Activated CD8-positive, alpha-beta T cell treated with anti-CD3 and anti-CD28 coated beads, Interleukin-2, amount 10 ng/mL, durations not matched to agents 7 days and 5 days (primary cell): ENCODE measurements at regions not wholly inside any gene's neighbourhood (a gene's known extent, or its start where the extent isn't known, plus 50 kb on each side); places are given as distances from the start of the nearest gene placed in this dataset.

ENCODE experiments used
- ATAC-seq: fragments of 150-1000 bp; cut with Tn5 transposase; one replicate; pipeline ENCODE4 v1.10.0; 2021; ENCODE audit warnings: moderate library complexity
- CTCF ChIA-PET: fragments of 350-600 bp; sonication (Branson Sonifier 250); formaldehyde crosslinking; loops from one replicate; lab custom pipeline; 2021; ENCODE audit warnings: antibody characterized with exemption; lab: Charles Lee
- POLR2A ChIA-PET: fragments of 350-600 bp; sonication (Branson Sonifier 250); formaldehyde crosslinking; loops from one replicate; lab custom pipeline; 2021; ENCODE audit warnings: antibody characterized with exemption; lab: Charles Lee
- DNase-seq: peaks from one replicate; pipeline ENCODE4 v3.0.0-alpha.2; 2020
- H3K27ac Mint-ChIP-seq: one replicate; pipeline ENCODE4 v1.8.0; 2021; ENCODE audit warnings: mild to moderate bottlenecking, mixed read lengths
- H3K27me3 Mint-ChIP-seq: one replicate; pipeline ENCODE4 v1.8.0; 2021; ENCODE audit warnings: low read depth, mixed read lengths
- H3K36me3 Mint-ChIP-seq: one replicate; pipeline ENCODE4 v1.8.0; 2021; ENCODE audit warnings: low read depth, mixed read lengths
- H3K4me1 Mint-ChIP-seq: one replicate; pipeline ENCODE4 v1.8.0; 2021; ENCODE audit warnings: low read depth, mixed read lengths
- H3K4me3 Mint-ChIP-seq: one replicate; pipeline ENCODE4 v1.8.0; 2021; ENCODE audit warnings: mild to moderate bottlenecking, mixed read lengths
- H3K9me3 Mint-ChIP-seq: one replicate; pipeline ENCODE4 v1.8.0; 2022; ENCODE audit warnings: mixed read lengths; ENCODE audit not compliant: insufficient read depth

DNA sequence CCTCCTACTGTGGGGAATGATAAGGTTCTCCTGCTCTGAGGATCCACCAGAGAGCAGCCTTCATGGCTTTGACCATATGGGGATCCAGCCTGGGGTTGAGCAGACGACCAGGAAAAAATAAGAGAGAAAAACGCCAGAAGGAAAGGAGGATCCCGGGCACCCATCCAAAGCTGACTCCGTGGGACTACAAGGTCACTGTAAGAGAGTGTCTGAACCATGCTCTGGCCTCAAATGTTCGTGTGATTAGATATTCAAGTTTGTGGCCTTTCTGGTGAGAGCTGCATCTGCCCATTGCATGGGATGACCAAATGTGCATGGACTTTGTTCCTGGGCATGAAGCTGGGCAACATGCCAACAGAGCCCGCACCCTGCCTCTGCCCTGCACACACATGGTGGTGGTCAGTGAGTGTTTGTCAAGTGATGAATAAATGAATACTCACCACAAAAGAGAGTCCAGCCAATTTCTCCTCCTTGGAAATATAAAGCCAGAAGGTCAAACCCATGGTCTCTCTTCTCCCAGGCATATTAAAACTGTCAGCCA, 346.0 kb upstream of the GATB start:
- H3K4me1 Mint-ChIP-seq, result peaks cover 70% of the 10 kb centered on the region
- no peak overlapping the region for H3K27ac Mint-ChIP-seq
- no peaks in the 10 kb centered on the region for H3K9me3 Mint-ChIP-seq
- ATAC-seq, result no peak
- H3K27me3 Mint-ChIP-seq, result no peaks in the 10 kb centered on the region
- ChIA-PET CTCF (no interaction called here), POLR2A (no interaction called here)
- DNase-seq, result no peak
- H3K36me3 Mint-ChIP-seq, result peaks cover 37% of the 10 kb centered on the region
- no peak overlapping the region for H3K4me3 Mint-ChIP-seq

DNA sequence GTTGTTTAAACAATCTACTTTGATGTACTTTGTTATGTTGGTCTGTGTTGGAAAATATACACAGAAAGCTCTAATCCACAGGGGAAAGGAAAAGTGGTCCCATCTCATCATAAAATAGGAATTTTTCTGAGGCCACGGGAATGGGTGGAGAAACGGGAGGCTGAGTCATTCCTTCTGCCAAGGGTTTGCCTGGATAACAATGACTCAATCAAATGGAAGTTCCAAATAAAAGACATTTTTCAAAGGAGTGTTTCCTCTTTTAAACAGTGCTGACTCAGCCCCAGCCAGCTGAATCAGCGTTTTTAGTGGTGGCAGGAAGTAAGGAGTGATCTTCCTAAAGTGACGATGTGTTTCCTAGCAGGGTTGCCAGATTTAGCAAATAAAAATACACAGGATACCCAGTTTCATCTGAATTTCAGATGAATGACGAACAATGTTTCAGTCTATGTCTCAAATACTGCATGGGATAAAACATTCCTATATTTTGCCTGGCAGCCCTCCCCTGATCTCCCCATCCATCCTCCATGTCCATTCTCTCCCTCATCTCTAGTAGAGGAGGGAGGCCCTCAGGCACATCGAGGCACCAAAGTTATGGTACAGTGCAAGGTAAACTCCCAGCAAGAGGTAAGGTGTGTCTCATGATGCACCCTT, 345.4 kb upstream of the GATB start:
- Mint-ChIP-seq H3K36me3 (peaks cover 43% of the 10 kb centered on the region), H3K4me3 (no peak overlapping the region), H3K4me1 (peaks cover 75% of the 10 kb centered on the region), H3K27me3 (no peaks in the 10 kb centered on the region), H3K27ac (no peak overlapping the region), H3K9me3 (no peaks in the 10 kb centered on the region)
- ATAC-seq, result no peak
- no peak for DNase-seq
- ChIA-PET CTCF (no interaction called here), POLR2A (no interaction called here)

DNA sequence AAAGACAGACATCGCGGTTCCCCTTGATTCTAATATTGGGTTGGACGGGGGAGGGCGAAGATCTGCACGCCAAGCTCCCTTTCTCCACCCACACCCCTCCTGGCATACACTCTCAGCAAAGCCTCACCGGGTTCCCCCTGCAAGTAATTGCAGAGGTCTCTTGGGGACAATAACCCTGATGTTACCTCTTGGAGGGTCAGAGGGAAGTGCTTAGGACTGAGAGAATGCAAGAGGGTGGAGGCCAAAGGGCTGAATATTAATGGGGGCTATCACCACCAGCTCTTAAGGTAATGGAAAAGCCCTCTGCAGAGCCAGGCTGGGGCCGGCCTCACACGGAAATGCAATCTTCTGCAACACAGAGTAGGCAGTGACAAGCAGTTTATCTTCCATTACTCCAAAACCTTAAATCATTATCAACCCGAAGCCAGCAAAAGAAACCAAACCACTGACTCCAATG, 344.1 kb upstream of the GATB start:
- peaks cover 79% of the 10 kb centered on the region for H3K4me1 Mint-ChIP-seq
- peaks cover 46% of the 10 kb centered on the region for H3K36me3 Mint-ChIP-seq
- CTCF ChIA-PET, result no interaction called here
- no peak overlapping the region for H3K4me3 Mint-ChIP-seq
- H3K27me3 Mint-ChIP-seq, result no peaks in the 10 kb centered on the region
- H3K9me3 Mint-ChIP-seq, result no peaks in the 10 kb centered on the region
- POLR2A ChIA-PET, result no interaction called here
- DNase-seq (no peak), ATAC-seq (no peak)
- no peak overlapping the region for H3K27ac Mint-ChIP-seq

DNA sequence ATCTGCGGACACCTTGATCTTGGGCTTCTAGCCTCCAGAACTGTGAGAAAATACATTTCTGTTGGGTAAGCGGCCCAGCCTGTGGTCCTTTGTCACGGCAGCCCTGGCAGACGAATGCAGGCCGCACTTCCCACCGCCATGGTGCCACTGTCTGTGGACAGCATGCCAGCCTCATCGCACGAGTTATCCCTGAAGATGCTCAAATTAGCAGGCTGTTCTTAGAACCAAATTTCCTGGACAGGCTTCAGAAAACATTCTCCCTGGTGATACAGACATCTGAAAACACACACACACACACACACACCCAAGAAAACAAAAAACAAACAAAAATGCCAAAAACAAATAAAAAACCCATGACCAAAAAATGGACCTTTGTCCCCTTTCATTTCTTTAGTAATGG, 343.5 kb upstream of the GATB start:
- no peaks in the 10 kb centered on the region for H3K9me3 Mint-ChIP-seq
- no peak for ATAC-seq
- POLR2A ChIA-PET, result no interaction called here
- no peak overlapping the region for H3K4me3 Mint-ChIP-seq
- CTCF ChIA-PET, result no interaction called here
- no peak overlapping the region for H3K27ac Mint-ChIP-seq
- H3K27me3 Mint-ChIP-seq, result no peaks in the 10 kb centered on the region
- no peak for DNase-seq
- peaks cover 47% of the 10 kb centered on the region for H3K36me3 Mint-ChIP-seq
- H3K4me1 Mint-ChIP-seq, result peaks cover 79% of the 10 kb centered on the region

DNA sequence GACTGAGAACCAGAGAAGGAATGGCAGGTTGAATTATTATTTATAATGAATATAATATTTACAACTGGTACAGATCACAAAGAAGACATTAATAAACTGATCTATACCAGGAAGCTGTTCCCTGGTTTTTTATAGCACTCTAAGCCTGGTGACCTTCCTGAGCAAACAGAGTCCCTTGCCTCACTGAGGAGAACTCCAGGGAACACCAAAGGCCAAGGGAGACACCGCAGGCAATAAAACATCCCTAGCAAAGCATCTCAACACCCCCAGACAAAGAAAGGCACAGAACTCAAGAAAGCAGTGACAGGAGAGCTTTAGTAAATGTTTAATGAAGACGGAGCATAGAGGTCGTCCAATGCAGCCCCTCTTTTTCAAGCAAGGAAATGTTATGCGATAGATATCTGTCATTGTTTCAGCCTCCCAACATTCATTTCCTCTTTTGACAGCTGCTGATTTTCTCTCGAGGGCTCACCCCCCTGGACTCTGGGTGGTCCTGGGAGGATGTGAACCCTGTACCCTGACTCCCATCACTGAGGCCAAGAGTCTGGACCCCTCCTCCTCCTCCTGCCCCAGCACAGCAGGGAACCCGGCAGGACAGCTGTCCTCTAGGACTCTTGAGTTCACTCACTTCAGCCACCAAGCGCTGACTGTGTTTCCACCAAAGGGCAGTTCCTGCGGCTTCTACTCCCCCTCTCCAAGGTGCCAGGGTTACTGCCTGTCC, 342.5 kb upstream of the GATB start:
- Mint-ChIP-seq H3K9me3 (no peaks in the 10 kb centered on the region), H3K4me1 (peaks cover 81% of the 10 kb centered on the region), H3K27ac (peak overlapping the region; percentile 100), H3K27me3 (no peaks in the 10 kb centered on the region), H3K36me3 (peaks cover 54% of the 10 kb centered on the region), H3K4me3 (no peak overlapping the region)
- ChIA-PET CTCF (interaction anchor here (0.6 kb wide), 1 partner anchor 38 kb away, joined by 3 read pairs; no protein-coding TSS in a partner anchor), POLR2A (no interaction called here)
- no peak for DNase-seq
- ATAC-seq, result no peak

DNA sequence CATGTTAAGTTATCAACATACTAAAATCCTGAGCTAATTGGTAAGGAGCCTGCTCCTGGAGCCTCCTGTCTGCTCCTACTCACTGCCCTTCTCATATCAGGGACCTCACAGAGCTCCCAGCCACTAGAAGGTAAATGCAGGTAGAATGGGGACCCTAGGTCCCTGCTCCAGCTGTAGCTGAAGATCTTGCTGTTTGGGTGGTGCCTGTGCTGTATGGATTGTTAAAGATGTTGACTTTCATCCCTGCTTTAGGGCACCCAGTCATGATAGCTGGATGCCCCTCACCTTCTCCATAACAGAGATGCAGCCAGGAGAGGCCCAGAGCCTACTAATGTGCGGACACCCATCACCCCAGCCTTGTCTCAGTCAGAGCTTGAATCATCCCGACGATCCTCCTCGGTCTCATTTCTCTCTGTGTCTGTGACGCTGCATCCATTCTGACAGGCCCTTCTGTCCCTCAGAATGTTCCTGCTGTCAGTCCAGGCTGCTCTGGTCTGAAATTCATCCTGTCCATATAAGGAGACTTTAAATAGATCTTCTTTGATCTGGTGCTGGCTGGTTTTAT, 341.7 kb upstream of the GATB start:
- peak overlapping the region; percentile 89 for H3K4me3 Mint-ChIP-seq
- no peaks in the 10 kb centered on the region for H3K9me3 Mint-ChIP-seq
- H3K36me3 Mint-ChIP-seq, result peaks cover 54% of the 10 kb centered on the region
- ChIA-PET CTCF (interaction anchor here (0.6 to 1.2 kb wide), 4 partner anchors 13 to 283 kb away, joined by 3 to 4 read pairs (median 4); no protein-coding TSS in a partner anchor), POLR2A (interaction anchor here (2.7 kb wide), 1 partner anchor 12 kb away, joined by 18 read pairs; no protein-coding TSS in a partner anchor)
- H3K27ac Mint-ChIP-seq, result peak overlapping the region; percentile 100
- DNase-seq (no peak), ATAC-seq (no peak)
- no peaks in the 10 kb centered on the region for H3K27me3 Mint-ChIP-seq
- peaks cover 83% of the 10 kb centered on the region for H3K4me1 Mint-ChIP-seq

- Mint-ChIP-seq H3K27me3 (no peaks in the 10 kb centered on the region), H3K36me3 (peaks cover 54% of the 10 kb centered on the region), H3K9me3 (no peaks in the 10 kb centered on the region), H3K4me1 (peaks cover 84% of the 10 kb centered on the region), H3K4me3 (peak overlapping the region; percentile 89), H3K27ac (peak overlapping the region; percentile 100)
- no peak for DNase-seq
- POLR2A ChIA-PET, result interaction anchor here (0.7 to 2.7 kb wide), 7 partner anchors 8 to 166 kb away, joined by 3 to 18 read pairs (median 5); no protein-coding TSS in a partner anchor
- CTCF ChIA-PET, result interaction anchor here (0.7 to 1.2 kb wide), 6 partner anchors 13 to 284 kb away, joined by 3 to 4 read pairs (median 3); no protein-coding TSS in a partner anchor
- no peak for ATAC-seq
Measured at GRCh38 chr4:152101556-152102435, 341.0 kb upstream of the GATB start.

- no peaks in the 10 kb centered on the region for H3K27me3 Mint-ChIP-seq
- H3K4me3 Mint-ChIP-seq, result peak overlapping the region; percentile 89
- H3K4me1 Mint-ChIP-seq, result peaks cover 83% of the 10 kb centered on the region
- peak overlapping the region; percentile 100 for H3K27ac Mint-ChIP-seq
- DNase-seq (peak; percentile 90), ATAC-seq (peak; percentile 90)
- POLR2A ChIA-PET, result interaction anchor here (0.6 to 2.7 kb wide), 13 partner anchors 9 to 437 kb away, joined by 3 to 18 read pairs (median 5); no protein-coding TSS in a partner anchor
- H3K9me3 Mint-ChIP-seq, result no peaks in the 10 kb centered on the region
- CTCF ChIA-PET, result interaction anchor here (0.7 to 1.4 kb wide), 5 partner anchors 9 to 248 kb away, joined by 3 to 9 read pairs (median 3); no protein-coding TSS in a partner anchor
- peaks cover 49% of the 10 kb centered on the region for H3K36me3 Mint-ChIP-seq
Measured at GRCh38 chr4:152100379-152101201, 339.8 kb upstream of the GATB start.

GRCh38 chr4:152099981-152100378, 339.2 kb upstream of the GATB start:
- H3K27ac Mint-ChIP-seq, result peak overlapping the region; percentile 100
- peaks cover 85% of the 10 kb centered on the region for H3K4me1 Mint-ChIP-seq
- ChIA-PET POLR2A (interaction anchor here (0.5 to 2.7 kb wide), 12 partner anchors 8 to 437 kb away, joined by 3 to 18 read pairs (median 5); no protein-coding TSS in a partner anchor), CTCF (interaction anchor here (1.1 to 1.5 kb wide), 3 partner anchors 10 to 18 kb away, joined by 3 to 9 read pairs (median 3); no protein-coding TSS in a partner anchor)
- DNase-seq (no peak), ATAC-seq (peak; percentile 31)
- H3K9me3 Mint-ChIP-seq, result no peaks in the 10 kb centered on the region
- H3K36me3 Mint-ChIP-seq, result peaks cover 47% of the 10 kb centered on the region
- H3K4me3 Mint-ChIP-seq, result peak overlapping the region; percentile 89
- no peaks in the 10 kb centered on the region for H3K27me3 Mint-ChIP-seq

- Mint-ChIP-seq H3K27me3 (no peaks in the 10 kb centered on the region), H3K4me3 (peak overlapping the region; percentile 89), H3K36me3 (peaks cover 46% of the 10 kb centered on the region), H3K4me1 (peaks cover 87% of the 10 kb centered on the region), H3K27ac (peak overlapping the region; percentile 100), H3K9me3 (no peaks in the 10 kb centered on the region)
- DNase-seq (peak; percentile 25), ATAC-seq (no peak)
- ChIA-PET CTCF (interaction anchor here (1.4 to 1.5 kb wide), 2 partner anchors 10 to 17 kb away, joined by 3 to 9 read pairs; no protein-coding TSS in a partner anchor), POLR2A (interaction anchor here (0.5 to 1.2 kb wide), 3 partner anchors 9 to 438 kb away, joined by 4 to 6 read pairs (median 4); no protein-coding TSS in a partner anchor)
Measured at GRCh38 chr4:152099555-152099954, 338.7 kb upstream of the GATB start.
